GM18870 (cell line): ENCODE measurements at regions not wholly inside any gene's neighbourhood (a gene's known extent, or its start where the extent isn't known, plus 50 kb on each side); places are given as distances from the start of the nearest gene placed in this dataset.

Source experiments
- ATAC-seq: cut with Tn5 transposase; IDR thresholded peaks from one replicate; pipeline ENCODE4 v1.9.1; 2021; ENCODE audit warnings: moderate library complexity; ENCODE audit not compliant: unreplicated experiment

GRCh38 chr12:25058012-25058411 is 109.1 kb upstream of the BCAT1 start:
- ATAC-seq = no peak

- ATAC-seq = no peak
Observed at GRCh38 chr12:25056486-25057130, 107.7 kb upstream of the BCAT1 start.

GRCh38 chr12:25056011-25056410 is 107.1 kb upstream of the BCAT1 start:
- ATAC-seq = no peak

- ATAC-seq = no peak
Observed at GRCh38 chr12:25054783-25055144, 105.9 kb upstream of the BCAT1 start.

- ATAC-seq = no peak
Observed at GRCh38 chr12:25054076-25054782, 105.3 kb upstream of the BCAT1 start.

- ATAC-seq = no peak
Observed at GRCh38 chr12:25052914-25053211, 104.0 kb upstream of the BCAT1 start.

GRCh38 chr12:25052196-25052913 is 103.5 kb upstream of the BCAT1 start:
- ATAC-seq = peak; percentile 57

- peak; percentile 60 for ATAC-seq
Observed at GRCh38 chr12:25051656-25052195, 102.8 kb upstream of the BCAT1 start.

- no peak for ATAC-seq
Observed at GRCh38 chr12:25051171-25051570, 102.3 kb upstream of the BCAT1 start.

- ATAC-seq = no peak
Observed at GRCh38 chr12:25045869-25046268, 97.0 kb upstream of the BCAT1 start.

- peak; percentile 78 for ATAC-seq
Observed at GRCh38 chr12:25041006-25041741, 92.3 kb upstream of the BCAT1 start.

- no peak for ATAC-seq
Observed at GRCh38 chr12:25040593-25040992, 91.7 kb upstream of the BCAT1 start.

GRCh38 chr12:25034676-25035075 is 85.8 kb upstream of the BCAT1 start:
- ATAC-seq = no peak

- no peak for ATAC-seq
Observed at GRCh38 chr12:25025951-25026490, 77.1 kb upstream of the BCAT1 start.

GRCh38 chr12:25025260-25025659 is 76.4 kb upstream of the BCAT1 start:
- ATAC-seq = no peak

GRCh38 chr12:25023808-25024207 is 74.9 kb upstream of the BCAT1 start:
- ATAC-seq = no peak

GRCh38 chr12:25020621-25021243 is 71.8 kb upstream of the BCAT1 start:
- ATAC-seq = peak; percentile 85

GRCh38 chr12:25018146-25018545 is 69.2 kb upstream of the BCAT1 start:
- ATAC-seq = no peak

- no peak for ATAC-seq
Observed at GRCh38 chr12:25017336-25017735, 68.4 kb upstream of the BCAT1 start.

GRCh38 chr12:25014961-25015360 is 66.1 kb upstream of the BCAT1 start:
- ATAC-seq = no peak

GRCh38 chr12:25013061-25013460 is 64.2 kb upstream of the BCAT1 start:
- no peak for ATAC-seq
